ENCODE measurements at regions not wholly inside any gene's neighbourhood (a gene's known extent, or its start where the extent isn't known, plus 50 kb on each side); places are given as distances from the start of the nearest gene placed in this dataset.

DNA sequence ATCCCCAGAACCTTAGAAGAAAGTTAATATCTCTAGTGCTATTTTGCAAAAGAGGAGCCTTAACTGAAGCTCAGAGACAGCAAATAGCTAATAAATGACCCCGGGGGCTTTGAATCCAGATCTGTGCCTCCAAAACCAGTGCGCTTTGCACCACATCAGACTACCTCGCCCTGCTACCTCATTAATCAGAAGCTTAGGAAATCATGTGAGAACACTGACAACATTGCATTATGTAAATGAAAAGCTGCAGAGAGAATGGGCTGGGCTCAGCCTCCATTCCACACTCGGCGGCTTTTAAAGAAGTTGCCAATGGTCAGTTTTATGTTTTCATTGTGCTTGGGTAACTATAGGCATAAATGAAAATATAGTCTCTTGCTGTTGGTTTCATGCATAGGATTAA lies 54.0 kb upstream of the STMND1 start:
- DNase-seq (ENCODE audit: low read depth), result no peak

DNA sequence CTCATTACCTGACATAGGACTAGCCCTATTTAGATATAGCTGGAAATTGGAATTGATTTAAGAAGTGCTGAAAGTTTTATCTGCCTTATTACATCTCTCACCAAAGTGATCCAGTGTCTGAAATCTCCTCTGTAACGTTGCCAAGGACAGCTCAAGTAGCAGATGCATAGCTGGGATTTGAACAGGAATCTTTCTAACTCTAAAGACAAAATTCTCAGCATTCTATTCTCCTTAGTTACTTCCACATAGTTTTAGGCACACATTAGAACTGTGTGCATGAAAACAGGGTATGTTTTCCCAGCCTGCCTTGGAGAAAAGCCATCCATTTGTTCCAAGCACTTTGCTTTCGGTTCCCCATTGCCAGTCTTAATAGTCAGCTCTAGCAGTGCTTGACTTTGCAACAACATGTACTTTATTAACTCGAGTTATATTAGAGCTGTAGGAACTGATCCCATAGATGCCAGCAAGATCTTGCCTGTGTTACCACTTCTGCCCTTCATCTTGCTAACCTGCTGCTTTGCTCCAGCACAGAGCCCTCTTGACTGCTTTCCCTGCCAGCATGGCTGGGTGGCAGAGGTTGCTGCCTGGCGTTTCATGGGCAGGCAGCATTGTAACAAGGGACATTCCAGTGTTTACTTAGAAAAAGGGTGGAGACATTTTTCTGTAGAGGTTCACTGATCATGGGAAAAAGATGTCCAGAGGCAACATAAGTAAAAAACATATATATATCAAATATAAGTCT lies 56.1 kb upstream of the STMND1 start:
- DNase-seq (ENCODE audit: low read depth), result no peak

DNA sequence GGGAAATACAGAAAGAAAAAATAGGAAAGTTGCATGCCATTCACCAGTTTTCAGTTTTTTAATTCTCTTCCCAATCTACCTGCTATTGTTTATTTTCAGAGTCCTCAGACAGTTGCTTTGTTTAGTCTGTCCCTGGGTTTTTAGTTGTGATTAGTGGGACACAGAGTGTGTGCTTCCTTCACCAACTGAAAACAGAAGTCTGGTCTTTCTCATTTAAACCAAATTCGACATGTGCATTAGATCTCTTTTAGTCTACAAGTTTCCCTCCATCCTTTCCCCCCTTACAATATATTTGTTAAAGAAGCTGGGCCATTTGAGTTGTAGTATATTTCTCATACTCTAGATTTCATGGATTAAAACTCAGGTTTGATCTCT lies 58.7 kb upstream of the STMND1 start:
- DNase-seq (ENCODE audit: low read depth), result no peak

DNA sequence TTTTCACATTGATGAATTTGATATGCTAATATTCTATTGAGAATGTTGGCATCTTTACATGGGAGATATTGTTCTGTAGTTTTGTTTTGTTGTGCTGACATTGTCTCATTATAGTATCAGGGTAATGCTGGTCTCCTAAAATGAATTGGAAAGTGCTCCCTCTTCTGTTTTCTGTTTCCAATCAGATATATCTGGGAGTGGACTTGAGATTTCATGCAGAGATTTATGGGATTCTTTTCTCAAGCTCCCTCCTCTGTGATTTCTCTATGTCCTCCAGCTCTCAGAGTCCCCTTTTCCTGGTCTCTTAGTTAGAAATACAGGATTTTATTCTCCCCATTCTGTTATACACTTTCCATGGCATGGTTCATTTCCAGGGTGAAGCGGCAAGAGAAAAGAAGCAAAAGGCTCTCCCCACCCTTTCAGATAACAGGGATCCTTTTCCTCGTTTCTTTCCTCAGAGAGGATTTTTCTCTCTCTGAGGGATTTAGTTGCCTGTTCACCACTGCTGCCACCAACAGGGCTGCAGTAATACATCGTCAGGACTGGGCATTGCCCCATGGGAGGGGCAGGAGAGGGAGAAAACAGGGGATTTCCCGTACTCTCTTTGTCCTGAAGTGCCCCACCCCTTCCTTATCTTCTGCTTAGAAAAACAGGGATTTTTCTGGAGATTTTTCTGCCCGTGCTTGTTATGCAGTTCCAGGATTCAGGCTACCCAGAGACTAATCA lies 59.3 kb upstream of the STMND1 start:
- no peak for DNase-seq (ENCODE audit: low read depth)

DNA sequence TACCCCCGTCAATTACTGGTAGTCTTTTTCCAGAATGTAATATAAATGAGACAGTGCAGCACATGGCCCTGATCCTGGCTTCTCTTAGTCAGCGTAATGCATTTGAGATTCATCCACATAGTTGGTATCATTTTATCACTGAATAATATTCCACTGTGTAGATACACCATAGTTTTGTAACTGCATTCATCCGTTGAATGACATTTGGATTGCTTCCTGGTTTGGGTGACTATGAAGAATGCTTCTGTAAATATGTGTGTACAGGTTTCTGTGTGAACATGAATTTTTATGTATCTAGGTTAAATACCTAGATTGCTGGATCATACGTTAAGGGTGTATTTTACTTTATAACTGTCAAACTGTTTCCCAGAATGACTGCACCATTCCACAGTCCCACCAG lies 62.6 kb upstream of the STMND1 start:
- no peak for DNase-seq (ENCODE audit: low read depth)

DNA sequence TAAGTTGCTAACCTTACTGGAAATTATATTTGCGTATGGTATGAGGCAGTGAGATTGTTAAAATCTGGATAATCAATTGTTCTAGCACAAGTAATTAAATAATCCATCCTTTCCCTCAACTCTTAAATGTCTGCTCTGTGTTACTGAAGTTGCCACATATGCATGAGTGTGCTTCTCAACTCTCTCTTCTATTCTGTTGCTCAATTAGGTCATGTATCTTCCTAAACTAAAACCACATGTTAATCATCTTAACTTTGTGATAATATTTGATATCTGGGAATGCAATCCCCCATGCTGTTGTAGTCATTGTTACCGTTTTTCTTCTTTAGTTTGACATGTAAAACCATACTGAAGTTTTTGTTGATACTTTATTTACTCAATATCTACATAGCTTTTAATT lies 63.5 kb upstream of the STMND1 start:
- DNase-seq (ENCODE audit: low read depth), result no peak

DNA sequence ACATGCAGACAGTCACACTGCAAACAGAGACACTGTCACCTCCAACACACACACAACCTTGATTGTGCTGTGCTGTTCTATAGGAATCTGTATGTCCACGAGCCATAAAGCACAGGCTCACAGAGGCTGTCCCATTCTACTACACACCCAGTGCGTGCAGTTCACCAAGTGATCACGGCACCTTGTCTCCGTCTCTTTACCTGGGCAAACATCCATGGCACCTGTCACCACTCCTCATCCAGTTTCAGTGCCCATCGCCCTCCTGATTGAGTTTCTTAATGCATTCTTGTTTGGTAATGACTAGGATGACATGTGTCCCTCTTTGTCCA lies 65.8 kb upstream of the STMND1 start:
- no peak for DNase-seq (ENCODE audit: low read depth)

DNA sequence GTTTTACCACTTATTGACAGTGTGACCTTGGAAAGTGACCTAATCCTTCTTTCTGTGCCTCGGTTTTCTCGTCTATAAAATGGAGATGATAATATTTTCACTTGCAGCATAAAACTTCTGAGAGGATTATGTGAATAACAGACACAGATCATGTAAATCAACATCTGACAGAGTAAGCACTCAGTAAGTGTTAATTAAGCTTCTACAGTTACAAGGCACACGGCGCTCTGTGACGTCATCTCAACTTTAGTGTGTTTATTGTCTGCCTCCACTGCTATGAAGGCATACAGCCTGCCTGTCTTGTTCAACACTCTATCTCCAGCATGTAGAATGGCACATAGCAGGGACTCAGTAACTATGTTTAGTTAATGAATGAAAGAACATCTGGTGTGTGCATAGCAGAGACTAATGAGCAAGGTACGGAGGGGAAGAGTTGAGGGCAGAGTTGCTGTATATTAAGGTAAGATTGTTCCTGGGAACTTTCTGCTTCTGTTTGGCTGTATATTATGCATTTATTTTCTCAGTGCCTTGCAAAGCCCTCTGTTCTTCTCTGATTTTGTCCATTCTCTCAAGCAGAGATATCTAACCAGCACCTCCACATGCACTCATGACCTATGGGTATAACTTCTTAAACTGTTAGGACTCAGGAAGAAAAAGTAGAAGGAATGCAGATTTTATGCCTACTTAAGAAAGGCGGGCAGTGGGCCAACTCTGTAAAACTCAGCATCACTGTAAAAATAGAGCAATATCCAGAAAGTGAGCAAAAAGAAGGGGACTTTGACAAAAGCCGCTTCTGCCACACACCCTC lies 66.4 kb upstream of the STMND1 start:
- no peak for DNase-seq (ENCODE audit: low read depth)

DNA sequence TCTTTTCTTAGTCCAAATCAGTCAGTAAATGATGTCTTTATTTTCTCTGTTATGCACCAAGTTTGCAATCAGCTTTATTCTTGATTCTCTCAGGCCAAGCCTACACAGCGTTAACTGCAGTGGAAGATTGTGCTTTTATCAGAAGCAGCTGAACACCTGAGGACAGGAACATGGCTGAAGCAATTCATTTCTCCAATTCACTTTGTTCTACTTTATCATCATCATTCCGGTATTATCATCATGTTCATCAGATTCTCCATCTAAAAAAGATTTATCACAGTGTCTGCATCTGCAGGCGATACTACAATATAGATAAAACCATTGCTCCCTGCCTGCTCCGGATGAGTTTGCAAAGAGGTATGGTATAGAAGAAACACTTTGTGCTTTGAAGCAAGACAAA lies 68.1 kb upstream of the STMND1 start:
- DNase-seq (ENCODE audit: low read depth), result no peak

DNA sequence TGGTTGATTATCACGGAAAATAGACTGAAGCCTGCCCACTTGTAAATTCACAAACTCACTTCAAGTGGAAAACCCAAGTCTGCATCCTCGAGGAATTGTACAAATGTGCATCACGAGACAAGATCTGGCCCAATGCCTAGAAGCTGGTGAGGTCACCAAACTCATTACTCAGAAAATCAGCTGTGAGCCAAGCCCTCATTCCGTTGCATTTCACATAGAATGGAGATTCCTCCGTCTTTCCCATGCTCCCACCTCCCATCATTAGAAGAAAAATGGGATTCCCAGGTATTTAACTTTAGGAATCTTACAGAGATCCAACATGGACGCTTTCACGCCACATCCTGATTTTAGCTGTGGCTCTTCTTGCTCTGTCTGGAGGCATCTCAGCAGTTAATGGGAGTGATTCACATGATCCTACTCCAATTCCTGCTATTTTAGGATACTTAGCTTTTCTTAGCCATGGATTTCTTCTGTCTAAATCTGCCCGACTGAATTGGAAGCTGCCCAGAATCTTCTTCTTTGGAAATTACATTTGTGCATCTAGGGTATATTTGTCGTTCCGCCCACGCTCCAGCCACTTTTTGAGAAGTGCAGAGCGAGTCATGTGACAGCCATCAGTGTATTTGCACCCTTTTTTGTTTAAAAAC lies 68.7 kb upstream of the STMND1 start:
- no peak for DNase-seq (ENCODE audit: low read depth)

DNA sequence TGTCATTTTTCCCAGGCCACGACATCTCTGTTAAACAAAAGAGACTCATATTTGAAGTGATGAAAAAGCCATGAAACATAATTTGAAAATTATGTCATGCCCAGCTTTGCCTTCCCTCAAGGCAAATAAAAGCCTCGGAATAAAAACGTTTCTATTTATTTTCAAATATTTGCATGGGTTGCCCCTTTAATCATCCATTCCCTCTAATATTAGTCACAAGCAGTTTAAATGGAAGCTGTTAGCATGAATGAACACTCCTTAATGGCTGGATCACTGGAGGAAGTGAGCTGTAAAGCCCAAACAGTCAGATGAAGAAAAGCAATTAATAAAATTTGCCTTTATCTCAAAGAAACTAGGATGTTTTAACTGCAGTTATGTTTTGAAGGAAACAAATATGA lies 69.3 kb upstream of the STMND1 start:
- DNase-seq (ENCODE audit: low read depth), result no peak

DNA sequence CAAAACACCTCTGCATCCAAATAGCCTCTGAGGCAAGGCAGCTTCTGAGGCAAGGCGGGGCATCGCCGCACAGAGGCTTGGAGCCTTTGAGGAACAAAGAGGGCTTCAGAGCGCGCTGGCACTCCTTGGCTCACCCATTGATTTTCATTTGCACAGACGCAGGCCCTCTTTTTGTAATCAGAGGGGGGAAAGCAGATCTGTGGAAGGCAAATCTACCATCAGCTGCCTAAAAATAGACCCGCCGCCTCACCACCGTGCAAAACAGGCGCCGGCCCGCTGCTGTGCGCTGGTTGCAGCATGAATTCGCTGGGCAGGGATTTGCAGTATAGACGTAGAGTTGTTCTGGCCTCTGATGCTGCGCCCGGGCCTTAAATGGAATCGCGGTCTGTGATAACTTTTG lies 69.9 kb upstream of the STMND1 start:
- no peak for DNase-seq (ENCODE audit: low read depth)

DNA sequence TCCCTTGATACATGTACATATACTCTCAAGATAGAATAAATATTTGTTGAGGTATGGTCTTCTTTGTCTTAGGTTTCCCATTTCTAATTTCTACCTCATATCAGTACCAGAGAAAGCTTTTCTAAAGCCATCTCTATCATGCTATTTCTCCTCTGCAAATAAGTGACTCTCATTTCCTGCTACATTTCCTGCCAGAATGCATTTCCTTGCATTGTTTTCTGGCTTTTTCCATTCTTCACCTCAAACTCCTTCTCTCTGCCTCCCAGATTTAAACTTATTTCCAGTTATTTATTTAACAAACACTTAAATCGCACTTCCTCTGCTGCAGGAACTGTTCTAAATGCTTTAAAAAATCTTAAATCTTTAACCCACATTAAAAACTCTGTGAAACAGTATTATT lies 74.4 kb upstream of the STMND1 start:
- DNase-seq (ENCODE audit: low read depth), result no peak

DNA sequence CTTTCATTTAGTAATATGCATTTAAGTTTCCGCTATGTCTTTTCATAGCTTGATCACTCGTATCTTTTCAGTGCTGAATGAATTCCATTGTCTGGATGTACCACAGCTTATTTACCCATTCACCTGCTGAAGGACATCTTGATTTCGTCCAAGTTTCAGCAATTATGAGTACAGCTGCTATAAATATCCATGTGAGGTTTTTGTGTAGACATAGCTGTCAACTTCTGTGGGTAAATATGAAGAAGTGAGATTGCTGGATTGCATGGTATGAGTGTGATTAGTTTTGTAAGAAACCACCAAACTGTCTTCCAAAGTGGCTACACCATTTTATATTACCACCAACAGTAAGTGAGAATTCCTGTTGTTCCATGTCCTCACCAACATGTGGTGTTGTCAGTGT lies 79.2 kb upstream of the STMND1 start:
- no peak for DNase-seq (ENCODE audit: low read depth)

DNA sequence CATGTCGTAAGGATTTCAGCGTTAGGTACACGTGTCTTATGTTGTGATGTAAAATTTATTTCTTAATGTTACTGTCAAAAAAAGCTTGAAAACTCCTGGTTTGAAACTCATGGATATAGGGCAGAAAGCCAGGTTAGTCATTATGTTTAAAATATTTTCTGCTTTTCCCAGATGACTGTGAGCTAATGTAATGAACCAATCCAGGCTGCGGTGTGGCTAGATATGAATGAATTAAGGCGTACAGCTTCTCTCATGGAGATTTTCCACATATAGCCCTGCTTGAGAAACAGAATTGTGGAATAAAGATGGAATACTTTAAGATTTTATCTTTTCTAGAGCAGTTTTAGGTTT lies 80.3 kb upstream of the STMND1 start:
- DNase-seq (ENCODE audit: low read depth), result no peak

DNA sequence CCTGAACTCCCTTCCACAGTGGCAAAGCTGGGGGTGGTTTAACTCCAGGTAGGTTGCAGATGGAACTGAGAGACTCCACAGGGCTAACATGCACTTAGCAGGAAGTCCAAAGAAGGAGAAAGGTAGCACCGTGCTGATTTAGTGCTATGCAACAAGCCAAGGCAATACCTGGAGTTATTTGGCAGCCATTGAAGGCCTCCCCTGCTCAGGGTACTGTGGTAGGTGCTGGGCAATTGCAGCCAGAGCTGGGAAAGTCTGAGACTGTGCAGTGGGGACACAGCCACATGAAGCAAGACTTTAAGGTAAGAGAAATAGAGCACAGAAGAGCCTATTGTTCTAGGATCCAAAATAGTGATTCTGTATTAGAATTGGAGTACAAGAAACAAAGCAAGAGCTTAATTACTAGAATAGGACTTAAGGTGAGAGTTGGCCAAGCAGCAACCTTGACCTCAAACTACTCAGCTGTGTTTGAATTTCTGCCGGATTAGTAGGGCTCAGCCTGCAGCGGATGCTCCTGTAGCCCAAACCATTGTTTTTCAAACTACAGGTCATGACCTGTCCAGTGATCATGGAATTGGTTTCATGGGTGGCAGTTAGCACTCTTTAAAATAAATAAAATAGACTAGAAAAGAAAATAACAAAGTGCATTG lies 80.8 kb upstream of the STMND1 start:
- DNase-seq (ENCODE audit: low read depth), result no peak

DNA sequence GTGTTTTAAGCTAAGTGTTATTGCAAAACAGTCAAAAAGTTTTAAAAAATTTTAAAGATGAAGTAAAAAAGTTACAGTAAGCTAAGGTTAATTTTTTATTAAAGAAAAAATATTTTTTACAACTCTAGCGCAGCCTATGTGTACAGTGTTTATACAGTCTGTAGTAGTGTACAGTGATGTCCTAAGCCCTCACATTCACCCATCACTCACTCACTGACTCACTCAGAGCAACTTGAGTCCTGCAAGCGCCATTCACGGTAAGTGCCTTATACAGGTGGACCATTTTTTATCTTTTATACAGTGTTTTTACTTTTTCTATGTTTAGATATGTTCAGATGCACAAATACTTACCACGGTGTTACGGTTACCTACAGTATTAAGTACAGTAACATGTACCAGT lies 83.4 kb upstream of the STMND1 start:
- DNase-seq (ENCODE audit: low read depth), result no peak

DNA sequence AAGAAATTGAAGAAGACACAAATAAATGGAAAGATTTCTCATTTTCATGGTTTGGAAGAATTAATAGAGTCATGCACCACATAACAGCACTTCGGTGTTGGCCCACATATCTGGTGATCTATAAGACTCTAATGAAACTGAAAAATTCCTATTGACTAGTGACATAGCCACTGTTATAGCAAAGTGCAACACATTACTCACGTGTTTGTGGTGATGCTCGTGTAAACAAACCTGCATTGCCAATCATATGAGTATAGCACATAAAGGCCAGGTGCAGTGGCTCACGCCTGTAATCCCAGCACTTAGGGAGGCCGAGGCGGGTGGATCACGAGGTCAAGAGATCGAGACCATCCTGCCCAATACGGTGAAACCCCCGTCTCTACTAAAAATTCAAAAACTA lies 84.4 kb upstream of the STMND1 start:
- DNase-seq (ENCODE audit: low read depth), result no peak

DNA sequence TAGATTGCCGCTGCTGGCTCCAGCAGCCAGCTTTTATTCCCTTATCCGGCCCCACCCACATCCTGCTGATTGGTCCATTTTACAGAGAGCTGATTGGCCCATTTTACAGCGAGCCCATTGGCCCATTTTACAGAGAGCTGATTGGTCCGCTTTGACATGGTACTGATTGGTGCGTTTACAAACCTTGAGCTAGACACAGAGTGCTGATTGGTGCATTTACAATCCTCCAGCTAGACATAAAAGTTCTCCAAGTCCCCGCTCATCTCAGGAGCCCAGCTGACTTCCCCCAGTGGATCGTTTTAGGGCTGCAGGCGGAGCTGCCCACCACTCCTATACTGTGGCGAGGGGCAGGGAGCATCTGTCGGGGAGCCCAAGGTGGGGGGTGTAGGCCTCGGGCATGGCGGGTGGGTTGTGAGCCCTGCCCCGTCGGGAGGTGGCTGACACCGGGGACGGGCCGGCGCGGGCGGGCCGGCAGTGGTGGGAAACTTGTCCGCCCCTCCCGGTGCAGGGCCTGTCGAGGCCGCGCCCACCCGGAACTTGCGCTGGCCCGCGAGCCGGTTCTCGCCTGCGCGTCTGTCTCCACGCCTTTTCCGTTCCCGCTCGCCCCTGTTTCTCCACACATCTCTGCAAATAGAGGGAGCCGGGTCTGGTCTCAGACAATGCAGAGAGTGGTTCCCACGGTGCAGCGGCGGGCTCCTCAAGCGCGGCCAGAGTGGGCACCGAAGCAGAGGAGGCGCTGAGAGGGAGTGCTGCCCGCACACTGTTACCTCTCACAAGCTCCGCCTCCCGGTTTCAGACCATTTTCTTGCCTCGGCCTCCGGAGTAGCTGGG lies 86.1 kb upstream of the STMND1 start:
- DNase-seq (ENCODE audit: low read depth), result peak; percentile 8

DNA sequence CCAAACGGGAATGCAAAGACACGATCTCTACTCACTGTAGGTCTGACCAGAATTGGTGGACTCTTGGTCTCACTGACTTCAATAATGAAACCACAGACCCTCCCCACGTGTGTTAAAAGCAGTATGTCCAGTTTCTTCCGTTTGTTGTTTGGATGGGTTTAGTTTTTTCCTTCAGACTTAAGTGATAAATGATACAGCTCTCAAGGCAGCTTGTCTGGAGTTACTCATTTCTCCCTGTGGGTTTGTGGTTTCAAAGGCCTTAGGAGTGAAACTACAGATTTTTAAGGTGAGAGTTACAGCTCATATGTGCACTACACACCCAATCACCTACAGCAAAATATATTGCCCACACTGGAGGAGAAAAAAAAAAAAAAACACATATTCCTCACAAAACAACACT lies 86.7 kb upstream of the STMND1 start:
- DNase-seq (ENCODE audit: low read depth), result no peak

DNA sequence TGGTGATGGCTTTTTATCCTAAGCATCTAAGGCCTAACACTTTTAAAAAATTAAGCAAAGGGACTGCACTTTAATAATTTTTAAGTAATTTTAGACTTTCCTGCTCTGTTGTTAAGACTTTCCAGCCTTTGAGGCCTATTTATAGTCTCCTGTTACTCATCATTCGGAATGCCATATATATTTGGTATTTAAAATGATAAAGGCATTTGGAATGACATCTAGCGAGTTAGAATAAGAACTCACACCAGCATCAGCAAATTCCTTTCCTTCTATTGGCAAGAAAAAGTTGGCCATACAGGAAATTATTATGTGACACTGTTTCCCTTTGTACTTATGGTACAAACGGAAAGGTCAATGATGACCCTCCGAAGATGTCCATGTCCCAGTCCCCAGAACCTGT lies 88.1 kb upstream of the STMND1 start:
- no peak for DNase-seq (ENCODE audit: low read depth)
